GM12892 (cell line): ENCODE measurements at regions not wholly inside any gene's neighbourhood (a gene's known extent, or its start where the extent isn't known, plus 50 kb on each side); places are given as distances from the start of the nearest gene placed in this dataset.

Source experiments
- DNase-seq: peaks from one replicate; pipeline ENCODE4 v3.0.0; 2011; ENCODE audit not compliant: insufficient read length
- FAIRE-seq: peaks from 2 replicates; lab custom pipeline; 2011; peaks lifted over from hg19 to GRCh38; lab: Jason Lieb, UNC
- POLR2A ChIP-seq: IDR thresholded peaks from 2 replicates; pipeline ENCODE4 v1.6.1; 2011; ENCODE audit warnings: low read depth, low read length, control low read depth
- POLR2AphosphoS5 ChIP-seq: IDR thresholded peaks from 2 replicates; pipeline ENCODE4 v1.6.1; 2011; ENCODE audit warnings: low read depth, low read length, control low read depth
- TAF1 ChIP-seq: IDR thresholded peaks from 2 replicates; pipeline ENCODE4 v1.6.1; 2011; ENCODE audit warnings: low read depth, mild to moderate bottlenecking, control low read depth, low read length, borderline replicate concordance

- no peak for TF ChIP-seq TAF1
- no peak for FAIRE-seq
- DNase-seq = no peak
These were observed 80.1 kb downstream of the DLL1 start for GRCh38 chr6:170210651-170211403.

GRCh38 chr6:170210026-170210390, 80.9 kb downstream of the DLL1 start:
- DNase-seq (no peak), FAIRE-seq (no peak)

GRCh38 chr6:170209354-170210025, 81.4 kb downstream of the DLL1 start:
- FAIRE-seq (no peak), DNase-seq (no peak)
- TF ChIP-seq POLR2AphosphoS5 = no peak
- TF ChIP-seq POLR2A = no peak
- no peak for TF ChIP-seq TAF1

More at GRCh38 chr6:170210026-170210390, 80.9 kb downstream of the DLL1 start:
- TF ChIP-seq POLR2A (no peak), TAF1 (no peak), POLR2AphosphoS5 (no peak)

- no peak for DNase-seq
- no peak for FAIRE-seq
- TF ChIP-seq TAF1 (no peak), POLR2A (no peak), POLR2AphosphoS5 (no peak)
These were observed 82.1 kb downstream of the DLL1 start for GRCh38 chr6:170208651-170209353.

- no peak for TF ChIP-seq POLR2A
- TF ChIP-seq TAF1 = no peak
- no peak for TF ChIP-seq POLR2AphosphoS5
- DNase-seq (no peak), FAIRE-seq (no peak)
These were observed 82.7 kb downstream of the DLL1 start for GRCh38 chr6:170208182-170208601.

- TF ChIP-seq POLR2AphosphoS5 (no peak), TAF1 (no peak), POLR2A (no peak)
- DNase-seq (no peak), FAIRE-seq (no peak)
These were observed 83.2 kb downstream of the DLL1 start for GRCh38 chr6:170207586-170208181.

- TF ChIP-seq TAF1 (no peak), POLR2AphosphoS5 (no peak), POLR2A (no peak)
- DNase-seq = no peak
- no peak for FAIRE-seq
These were observed 83.9 kb downstream of the DLL1 start for GRCh38 chr6:170206851-170207431.

- TF ChIP-seq POLR2AphosphoS5 = no peak
- no peak for TF ChIP-seq POLR2A
- no peak for TF ChIP-seq TAF1
- DNase-seq = no peak
- no peak for FAIRE-seq
These were observed 84.6 kb downstream of the DLL1 start for GRCh38 chr6:170206317-170206621.

GRCh38 chr6:170205534-170206316, 85.2 kb downstream of the DLL1 start:
- FAIRE-seq (no peak), DNase-seq (no peak)

GRCh38 chr6:170205126-170205525, 85.8 kb downstream of the DLL1 start:
- DNase-seq (no peak), FAIRE-seq (no peak)
- TF ChIP-seq POLR2A (no peak), TAF1 (no peak), POLR2AphosphoS5 (no peak)

More at GRCh38 chr6:170205534-170206316, 85.2 kb downstream of the DLL1 start:
- no peak for TF ChIP-seq POLR2A
- no peak for TF ChIP-seq TAF1
- no peak for TF ChIP-seq POLR2AphosphoS5

GRCh38 chr6:170203212-170203611, 87.7 kb downstream of the DLL1 start:
- no peak for TF ChIP-seq POLR2A
- FAIRE-seq (no peak), DNase-seq (no peak)
